Left lung (tissue), 4 donors: ENCODE measurements at regions not wholly inside any gene's neighbourhood (a gene's known extent, or its start where the extent isn't known, plus 50 kb on each side); places are given as distances from the start of the nearest gene placed in this dataset.

Experiments used
- ATAC-seq: fragments of 200-7000 bp; cut with Tn5 transposase; one replicate; pipeline ENCODE4 v1.9.1; 2020; ENCODE audit warnings: moderate library complexity
- DNase-seq, 4 donors: peaks; one replicate each; pipeline ENCODE4 v3.0.0-alpha.2; 2013 to 2020
- H3K27ac ChIP-seq, 2 donors: fragments of 200-600 bp; sonication (generic) in 1 of 2; one replicate each; pipeline versions ENCODE4 v1.5.0 to v1.8.0; 2020 to 2021
- H3K27me3 ChIP-seq, 2 donors: fragments of 200-600 bp; sonication (generic) in 1 of 2; one replicate each; pipeline versions ENCODE4 v1.5.0 to v1.8.0; 2020 to 2021
- H3K36me3 ChIP-seq, 2 donors: fragments of 200-600 bp; sonication (generic) in 1 of 2; one replicate each; pipeline versions ENCODE4 v1.5.0 to v1.8.0; 2020 to 2021
- H3K4me1 ChIP-seq, 2 donors: fragments of 200-600 bp; one replicate each; pipeline ENCODE4 v1.8.0; 2021
- H3K4me3 ChIP-seq, 2 donors: fragments of 200-600 bp; sonication (generic) in 1 of 2; one replicate each; pipeline versions ENCODE4 v1.5.0 to v1.8.0; 2020 to 2021; ENCODE audit warnings: mild to moderate bottlenecking in 1 of 2
- H3K9me3 ChIP-seq, 2 donors: fragments of 200-600 bp; sonication (generic) in 1 of 2; one replicate each; pipeline versions ENCODE4 v1.5.0 to v1.8.0; 2020 to 2021
- CTCF ChIP-seq, 2 donors: fragments of 200-600 bp; sonication (generic) in 1 of 2; IDR thresholded peaks; one replicate each; pipeline versions ENCODE4 v1.5.0 to v1.8.0; 2021; ENCODE audit warnings: antibody characterized with exemption in 2 of 2
- intact Hi-C, 2 donors: fragments of 100-400 bp; cut with DNase I; formaldehyde crosslinking; loops; one replicate each; pipeline versions ENCODE4 v1.11.2 to v1.14.2; 2022
- donor health status: DM: no; HTN: yes; CAD: no.
- donor health status: DM: no; HTN: no; CAD: no.

- intact Hi-C loops, result no loop called here
- no peaks in the 10 kb centered on the region for H3K4me1 ChIP-seq
- no peak for ATAC-seq
- no peaks in the 10 kb centered on the region for H3K36me3 ChIP-seq
- no peak overlapping the region for H3K27ac ChIP-seq
- DNase-seq, result no peak
- TF ChIP-seq CTCF (IDR thresholded peaks at IDR 0.05), result no peak
- H3K9me3 ChIP-seq, result no peaks in the 10 kb centered on the region
- H3K4me3 ChIP-seq, result no peak overlapping the region
- no peaks in the 10 kb centered on the region for H3K27me3 ChIP-seq
Observed at GRCh38 chrX:66912417-66912816, 273.5 kb upstream of the EDA2R start.

- TF ChIP-seq CTCF (IDR thresholded peaks at IDR 0.05), result no peak
- intact Hi-C loops, result no loop called here
- Histone ChIP-seq H3K27ac (no peak overlapping the region), H3K36me3 (no peaks in the 10 kb centered on the region), H3K27me3 (no peaks in the 10 kb centered on the region), H3K9me3 (no peaks in the 10 kb centered on the region), H3K4me1 (no peaks in the 10 kb centered on the region), H3K4me3 (no peak overlapping the region)
- DNase-seq (no peak), ATAC-seq (no peak)
Observed at GRCh38 chrX:66902081-66902480, 263.2 kb upstream of the EDA2R start.

GRCh38 chrX:66900886-66901285, 262.0 kb upstream of the EDA2R start:
- TF ChIP-seq CTCF (IDR thresholded peaks at IDR 0.05), result no peak
- ATAC-seq, result no peak
- intact Hi-C loops, result no loop called here
- no peaks in the 10 kb centered on the region for H3K36me3 ChIP-seq
- no peak for DNase-seq
- H3K9me3 ChIP-seq, result no peaks in the 10 kb centered on the region
- H3K27ac ChIP-seq, result no peak overlapping the region
- no peaks in the 10 kb centered on the region for H3K4me1 ChIP-seq
- H3K4me3 ChIP-seq, result no peak overlapping the region
- H3K27me3 ChIP-seq, result no peaks in the 10 kb centered on the region

- peak; percentile 84 for ATAC-seq
- intact Hi-C loops, result no loop called here
- H3K27ac ChIP-seq, result no peak overlapping the region
Observed at GRCh38 chrX:66892004-66892403, 253.1 kb upstream of the EDA2R start.

GRCh38 chrX:66889418-66889817, 250.5 kb upstream of the EDA2R start:
- Histone ChIP-seq H3K27ac (no peak overlapping the region), H3K4me3 (no peak overlapping the region), H3K9me3 (no peaks in the 10 kb centered on the region), H3K27me3 (no peaks in the 10 kb centered on the region), H3K36me3 (no peaks in the 10 kb centered on the region), H3K4me1 (no peaks in the 10 kb centered on the region)
- no peak for TF ChIP-seq CTCF (IDR thresholded peaks at IDR 0.05)
- intact Hi-C loops, result no loop called here
- DNase-seq (no peak), ATAC-seq (no peak)

More at GRCh38 chrX:66892004-66892403, 253.1 kb upstream of the EDA2R start:
- Histone ChIP-seq H3K9me3 (no peaks in the 10 kb centered on the region), H3K27me3 (no peaks in the 10 kb centered on the region), H3K36me3 (no peaks in the 10 kb centered on the region), H3K4me1 (no peaks in the 10 kb centered on the region), H3K4me3 (no peak overlapping the region)
- no peak for DNase-seq
- no peak for TF ChIP-seq CTCF (IDR thresholded peaks at IDR 0.05)
